NOMO-1 (cell line): ENCODE measurements at regions not wholly inside any gene's neighbourhood (a gene's known extent, or its start where the extent isn't known, plus 50 kb on each side); places are given as distances from the start of the nearest gene placed in this dataset.
"Not testable (repeated sequence)": the region's sequence is repeated elsewhere in the genome, so short reads cannot be mapped to it uniquely, and the experiment has no call there.

Source experiments
- DNase-seq, 2 experiments: peaks; one replicate each; lab custom pipeline; 2025; ENCODE audit not compliant: unreplicated experiment in 2 of 2; lab: John Stamatoyannopoulos, UW

DNA sequence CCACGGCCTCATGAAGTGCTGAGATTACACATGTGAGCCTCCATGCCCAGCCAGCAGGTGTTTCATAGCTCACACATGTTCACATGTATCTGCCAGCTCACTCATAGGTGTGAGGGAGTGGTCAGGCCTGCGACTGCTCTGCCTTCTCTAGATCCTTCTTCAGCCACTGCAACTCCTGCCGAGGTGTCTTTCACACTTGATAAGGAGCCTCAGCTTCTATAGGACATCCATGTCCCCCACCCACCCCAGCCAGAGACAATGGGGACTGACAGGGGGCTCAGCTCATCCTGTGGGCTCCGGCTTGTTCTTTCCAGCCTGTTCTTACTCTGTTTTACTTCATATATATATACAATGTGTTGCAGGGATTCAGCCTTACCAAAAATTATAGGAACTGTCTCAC lies 286.5 kb upstream of the MGAT5 start:
- no peak for DNase-seq

DNA sequence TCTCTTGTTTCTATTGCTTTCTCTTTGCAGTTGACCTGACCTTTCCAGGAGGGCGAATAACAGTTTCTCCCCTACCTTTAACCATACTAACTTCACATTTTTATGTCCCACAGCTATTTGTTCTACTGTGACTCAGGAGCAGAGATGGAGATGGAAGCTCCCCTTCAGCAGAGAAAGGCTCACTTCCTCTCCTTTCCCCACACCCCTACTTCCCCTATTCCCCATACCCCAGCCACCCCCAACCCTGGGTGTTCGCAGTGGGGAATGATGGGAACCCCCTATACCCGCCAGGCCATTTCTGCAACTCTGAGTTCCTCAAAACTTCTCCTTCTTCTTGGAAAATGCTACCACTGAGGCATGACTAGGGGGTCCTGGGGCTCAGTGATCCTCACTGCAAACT lies 285.4 kb upstream of the MGAT5 start:
- peak; percentile 27 to 58 for DNase-seq

DNA sequence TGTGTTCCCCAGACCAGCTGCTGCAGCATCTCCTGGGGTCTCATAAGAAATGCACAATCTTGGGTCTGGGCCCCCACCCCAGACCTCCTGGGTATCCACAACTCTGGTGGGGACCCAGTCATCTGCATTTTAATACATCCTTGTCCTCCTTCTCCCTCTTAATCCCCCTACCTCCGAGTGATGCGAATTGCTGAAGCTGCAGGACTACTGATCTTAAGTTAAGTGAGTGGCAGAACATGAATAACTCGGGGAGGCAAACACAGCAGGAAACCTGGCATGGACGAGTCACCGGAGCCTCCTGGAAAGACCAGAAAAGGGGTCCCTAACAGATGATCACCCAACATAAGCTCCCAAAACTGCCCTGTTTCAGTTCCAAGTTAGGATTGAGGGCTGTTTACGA lies 283.2 kb upstream of the MGAT5 start:
- DNase-seq, result no peak

DNA sequence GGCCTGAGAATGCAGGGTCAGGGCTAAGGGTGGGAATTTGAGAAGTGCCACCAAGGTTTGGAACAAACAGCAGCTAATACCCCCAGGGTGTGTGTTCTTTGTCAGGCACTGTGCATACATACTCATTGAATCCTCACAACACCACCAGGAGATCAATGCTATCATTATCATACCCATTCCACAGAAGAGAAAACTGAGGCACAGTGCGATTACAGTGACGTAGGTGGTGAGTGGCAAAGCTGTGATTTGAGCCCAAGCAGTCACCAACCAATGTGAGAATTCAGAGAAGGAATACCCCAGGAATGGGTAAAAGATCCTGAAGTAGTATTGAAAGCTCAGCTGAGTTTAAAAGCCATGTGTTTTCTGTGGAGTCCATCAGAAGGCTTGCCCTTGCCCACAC lies 281.6 kb upstream of the MGAT5 start:
- no peak for DNase-seq

DNA sequence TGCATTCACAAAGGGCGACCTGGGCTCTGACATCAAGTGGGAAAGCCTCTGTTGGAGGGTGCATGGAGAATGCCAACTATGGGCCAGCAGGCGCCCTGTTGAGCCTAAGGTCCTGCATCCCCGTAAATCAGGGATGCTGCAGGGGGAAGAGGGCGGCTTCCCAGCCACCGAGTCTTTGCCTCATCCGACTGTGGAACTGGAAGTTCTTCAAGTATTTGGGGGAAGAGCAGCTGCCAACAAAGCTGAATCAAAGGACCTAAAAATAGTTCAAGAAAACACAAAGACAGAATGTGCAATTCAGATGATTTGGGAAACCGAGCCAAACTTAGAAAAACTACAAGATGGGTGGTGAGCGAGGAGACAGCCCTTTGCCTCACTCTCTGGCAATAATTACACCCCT lies 281.1 kb upstream of the MGAT5 start:
- DNase-seq, result no peak

DNA sequence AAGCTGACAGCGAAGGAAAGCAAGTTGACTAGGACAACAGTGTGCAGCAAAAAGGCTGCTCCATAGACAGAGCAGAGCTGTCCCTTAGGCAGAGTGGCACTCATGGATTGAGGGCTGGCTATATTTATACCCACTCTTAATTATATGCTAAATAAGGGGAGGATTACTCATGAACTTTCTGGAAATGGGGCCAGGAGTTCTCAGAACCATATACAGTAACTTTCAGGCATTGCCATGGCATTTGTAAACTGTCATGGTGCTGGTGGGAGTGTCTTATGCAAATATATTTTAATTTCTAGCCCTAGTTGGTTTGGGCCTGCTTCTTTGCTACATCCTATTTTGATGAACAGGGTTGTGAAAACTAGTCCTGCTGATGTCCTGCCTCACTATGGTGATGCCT lies 279.5 kb upstream of the MGAT5 start:
- no peak for DNase-seq

DNA sequence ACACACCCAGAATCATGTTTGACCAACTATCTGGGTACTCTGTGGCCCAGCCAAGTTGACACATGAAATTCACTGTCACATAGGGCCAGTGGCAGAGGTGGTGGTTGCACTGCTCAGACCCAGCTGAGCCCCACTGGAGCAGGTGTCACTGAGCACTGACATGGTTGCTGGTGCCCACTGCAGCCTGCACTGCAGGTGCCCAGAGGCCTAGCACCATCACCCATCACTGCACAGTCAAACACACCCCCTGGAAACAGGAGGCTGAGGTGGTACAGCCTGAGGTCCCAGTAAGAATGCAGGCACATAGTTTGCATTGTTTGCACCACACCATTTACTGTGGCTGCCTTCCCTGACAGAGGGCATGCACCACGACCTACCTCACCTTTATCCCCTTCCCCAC lies 278.7 kb upstream of the MGAT5 start:
- DNase-seq, result no peak

DNA sequence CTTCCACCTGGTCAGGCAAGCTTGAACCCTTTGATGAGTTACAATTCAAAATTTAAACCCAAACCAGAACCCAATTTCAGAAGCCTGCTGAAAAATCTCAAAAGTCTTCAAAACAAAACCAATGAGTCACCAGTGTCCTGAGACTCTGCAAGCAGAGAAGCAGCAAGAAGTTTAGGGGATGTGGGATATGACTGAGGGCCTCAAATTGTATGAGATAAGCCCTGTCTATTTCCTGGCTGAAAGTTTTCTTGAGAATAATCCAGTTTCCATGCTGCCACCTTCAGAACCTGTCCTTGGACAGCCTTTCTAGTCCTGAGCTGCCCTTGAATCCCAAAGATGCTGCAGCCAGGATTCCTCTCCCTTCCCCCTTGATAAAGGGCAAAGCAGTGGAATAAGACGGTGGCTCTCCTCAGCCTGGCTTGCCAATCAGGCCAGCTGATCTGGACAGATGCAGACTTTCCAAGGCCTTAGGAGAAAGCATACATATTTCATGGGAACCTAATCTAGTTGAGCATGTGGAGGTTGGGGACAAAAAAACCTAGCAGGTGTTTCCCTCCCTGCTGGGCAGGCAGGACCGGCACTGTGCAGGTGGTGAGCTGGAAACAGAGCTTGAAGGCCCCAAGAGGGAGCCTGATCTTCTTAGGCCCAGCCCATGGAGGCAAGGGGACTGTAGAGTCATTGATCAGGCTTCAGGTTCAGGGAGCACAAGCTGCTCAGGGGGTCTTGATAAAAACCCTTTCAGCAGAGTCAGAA lies 278.0 kb upstream of the MGAT5 start:
- DNase-seq, result no peak

DNA sequence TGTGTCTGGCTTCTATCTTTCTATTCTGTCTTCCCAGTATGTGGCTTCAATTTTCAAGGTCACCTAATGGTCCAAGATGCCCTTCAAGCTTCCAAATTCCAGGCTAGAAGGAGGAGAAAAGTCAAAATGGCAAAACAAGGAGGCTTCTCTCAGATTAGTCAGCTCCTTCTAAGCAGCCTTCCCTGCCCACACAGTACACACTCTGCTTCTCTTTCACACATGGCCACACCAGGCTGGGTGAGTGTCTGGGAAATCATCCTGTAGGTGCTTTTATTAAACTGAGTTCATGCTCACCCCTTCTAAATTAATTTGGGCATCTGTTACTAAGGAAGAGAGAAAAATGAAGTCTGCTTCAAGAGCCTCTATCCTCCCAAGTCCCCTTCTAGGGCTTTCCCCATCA lies 277.2 kb upstream of the MGAT5 start:
- no peak for DNase-seq

DNA sequence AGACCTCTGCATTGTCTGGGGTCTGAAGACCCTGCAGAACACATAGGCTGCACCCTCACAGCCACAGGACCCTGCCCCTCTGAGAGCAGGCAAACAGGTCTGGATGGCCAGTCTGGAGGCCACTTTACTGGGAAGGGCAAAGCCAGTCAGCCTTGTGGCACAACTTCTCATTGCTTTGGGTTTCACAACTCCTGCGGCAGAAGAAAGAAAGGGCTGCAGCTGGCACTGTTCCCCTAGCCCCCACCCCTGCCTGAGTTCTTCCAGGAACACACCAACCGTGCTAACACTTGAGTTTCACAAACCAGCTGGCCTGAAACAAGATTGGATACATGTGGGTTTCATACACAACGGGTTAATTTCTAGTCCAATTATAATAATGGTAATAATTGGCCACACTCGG lies 276.5 kb upstream of the MGAT5 start:
- DNase-seq, result peak; percentile 22 to 37

DNA sequence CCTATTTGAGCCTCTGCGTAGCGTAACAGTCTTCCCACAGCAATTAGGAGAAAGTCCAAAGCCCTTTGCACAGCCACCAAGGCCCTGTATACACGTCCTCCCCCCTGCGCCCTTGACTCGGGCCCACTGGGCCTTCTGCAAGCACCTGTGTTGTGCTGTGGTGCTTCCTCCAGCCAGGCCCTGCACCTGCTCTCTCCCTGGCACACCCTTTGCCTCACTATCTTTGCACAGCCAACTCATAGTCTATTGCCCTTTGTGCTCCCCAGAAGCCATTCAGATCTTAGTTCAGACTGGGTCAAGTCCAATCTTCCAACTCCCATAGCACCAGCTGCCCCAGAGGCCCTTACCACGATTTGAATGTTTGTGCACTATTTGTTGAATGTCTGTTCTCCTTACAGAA lies 271.6 kb upstream of the MGAT5 start:
- no peak for DNase-seq

DNA sequence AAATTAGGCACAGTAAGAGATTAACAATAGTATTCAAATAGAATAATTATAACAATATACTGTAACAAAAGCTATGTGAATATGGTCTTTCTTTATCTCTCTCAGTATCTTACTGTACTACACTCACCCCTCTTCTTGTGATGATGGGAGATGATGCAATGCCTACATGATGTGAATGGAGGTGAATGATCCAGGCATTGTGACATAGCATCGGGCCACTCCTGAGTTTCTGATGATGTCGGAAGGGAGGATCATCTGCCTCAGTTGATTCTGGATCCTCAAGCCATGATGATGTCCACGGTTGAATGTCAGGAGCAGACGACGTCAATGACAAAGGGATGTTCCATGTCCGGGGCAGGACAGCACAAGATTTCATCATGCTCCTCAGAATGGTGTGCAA lies 268.3 kb upstream of the MGAT5 start:
- no peak for DNase-seq

DNA sequence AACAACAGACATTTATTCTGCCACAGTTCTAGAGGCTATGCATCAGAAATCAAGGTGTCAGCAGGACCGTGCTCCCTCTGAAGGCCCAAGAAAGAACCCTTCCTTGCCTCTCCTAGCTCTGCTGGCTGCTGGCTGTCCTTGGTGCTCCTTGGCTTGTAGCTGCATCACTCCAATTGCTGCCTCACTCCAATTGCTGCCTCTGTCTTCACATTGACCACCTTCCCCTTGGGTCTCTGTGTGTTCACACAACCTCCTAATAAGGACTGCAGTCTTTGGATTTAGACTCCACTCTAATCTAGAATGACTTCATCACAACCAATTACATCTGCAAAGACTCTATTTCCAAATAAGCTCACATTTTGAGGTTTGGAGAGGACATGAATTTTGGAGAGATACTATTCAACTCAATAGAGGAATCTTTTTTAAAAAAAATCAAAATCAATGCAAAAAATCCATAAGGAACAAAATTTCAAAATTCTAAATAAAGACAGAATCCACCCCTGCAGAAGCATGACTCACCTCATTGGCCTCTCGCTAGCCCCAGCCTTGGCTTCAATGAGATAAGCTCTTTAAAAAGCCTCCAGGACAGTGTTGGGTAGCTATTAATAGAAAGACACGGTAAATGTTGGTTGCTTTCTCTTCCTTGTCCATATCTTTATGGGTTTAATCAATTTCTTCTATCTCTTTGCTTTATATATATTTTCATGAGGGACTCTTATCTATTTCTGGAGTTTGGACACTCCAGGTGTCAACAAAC lies 267.6 kb upstream of the MGAT5 start:
- no peak for DNase-seq

DNA sequence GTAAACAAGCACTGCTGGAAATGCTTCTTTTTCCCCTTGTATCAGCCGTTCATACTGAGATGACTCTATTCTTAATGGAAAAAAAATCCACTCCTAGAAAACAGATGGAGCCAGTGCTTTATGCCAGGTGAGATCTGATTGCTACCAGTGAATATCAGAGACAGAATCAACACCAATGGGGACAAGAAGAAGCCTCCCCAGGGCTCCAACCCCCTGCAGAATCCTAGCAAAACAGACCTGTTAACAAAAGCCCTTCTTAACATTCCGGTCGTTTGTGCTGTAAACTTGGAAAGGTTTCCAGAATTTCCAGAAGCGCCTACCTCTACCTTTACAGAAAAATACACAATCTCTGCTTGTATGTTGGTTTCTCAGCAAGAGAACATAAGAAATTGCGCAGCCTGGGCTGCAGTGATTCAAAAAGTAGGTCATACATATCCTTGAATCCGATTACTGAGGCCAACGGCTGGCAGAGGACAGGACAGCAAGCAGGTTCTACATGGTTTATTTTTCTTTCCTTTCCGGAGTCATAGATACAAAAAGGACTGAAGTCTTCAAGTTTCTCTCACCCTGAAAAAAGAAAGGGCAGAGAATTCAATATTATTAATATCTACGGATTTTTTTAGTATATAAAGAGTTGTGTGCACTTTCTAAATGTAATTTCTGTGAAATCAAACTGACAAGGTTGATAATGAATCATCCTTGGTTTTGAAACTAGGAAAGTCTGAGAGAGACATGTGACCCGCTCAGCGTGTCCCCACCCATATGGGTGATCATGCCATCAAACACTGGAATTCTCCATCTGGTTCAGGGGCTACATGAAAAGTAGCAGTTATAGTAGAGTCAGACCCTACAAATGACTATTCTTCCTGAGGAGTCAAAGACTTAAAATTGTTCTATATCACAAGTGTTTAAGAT lies 266.7 kb upstream of the MGAT5 start:
- DNase-seq, result no peak

DNA sequence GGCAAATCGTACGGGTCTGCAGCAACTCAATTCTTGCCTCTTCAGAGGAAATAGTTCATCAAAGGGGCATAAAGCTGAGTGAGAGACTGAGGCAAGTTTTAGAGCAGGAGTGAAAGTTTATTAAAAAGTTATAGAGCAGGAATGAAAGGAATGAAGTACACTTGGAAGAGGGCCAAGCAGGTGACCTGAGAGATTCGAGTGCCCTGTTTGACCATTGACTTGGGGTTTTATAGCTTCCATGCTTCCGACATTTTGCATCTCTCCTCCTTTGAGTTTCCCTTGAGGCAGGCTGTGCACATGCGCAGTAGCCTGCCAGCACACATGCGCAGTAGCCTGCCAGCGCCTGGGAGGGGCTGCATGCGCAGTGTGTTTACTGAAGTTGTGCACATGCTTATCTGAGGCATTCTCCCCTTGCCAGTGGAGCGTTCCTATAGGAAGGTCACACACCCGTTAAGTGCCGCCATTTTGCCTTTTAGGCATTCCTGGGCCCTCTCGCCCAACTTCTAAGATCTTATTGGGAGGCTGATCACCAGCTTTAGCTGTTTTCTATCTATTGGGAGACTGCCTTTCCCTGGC lies 265.5 kb upstream of the MGAT5 start:
- no peak for DNase-seq

DNA sequence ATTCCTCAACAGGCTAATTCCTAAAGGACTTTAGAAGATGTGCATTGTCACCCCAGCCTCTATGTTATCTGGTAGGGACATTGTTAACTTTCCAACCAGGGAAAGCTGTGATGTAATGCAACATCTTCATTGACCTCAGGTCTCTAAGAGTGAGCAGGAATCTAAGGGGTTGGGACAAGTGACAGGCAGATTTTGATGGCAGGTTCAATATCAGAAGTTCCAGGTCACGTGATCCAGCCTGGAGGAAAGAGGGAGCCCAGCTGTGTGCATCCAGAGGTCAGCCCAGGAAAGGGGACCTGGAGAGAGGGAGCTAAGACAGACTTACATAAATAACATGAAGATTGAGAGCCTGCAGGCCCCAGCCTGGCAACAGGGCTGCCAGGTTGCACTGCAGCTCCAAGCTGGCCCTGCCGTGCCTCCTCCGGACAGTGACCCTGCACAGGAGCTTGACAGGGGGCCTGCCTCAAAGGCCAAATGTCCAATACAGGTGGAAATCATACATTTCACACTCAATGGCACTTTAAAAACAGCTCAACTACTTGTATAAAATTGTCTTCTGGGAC lies 262.2 kb upstream of the MGAT5 start:
- no peak for DNase-seq

DNA sequence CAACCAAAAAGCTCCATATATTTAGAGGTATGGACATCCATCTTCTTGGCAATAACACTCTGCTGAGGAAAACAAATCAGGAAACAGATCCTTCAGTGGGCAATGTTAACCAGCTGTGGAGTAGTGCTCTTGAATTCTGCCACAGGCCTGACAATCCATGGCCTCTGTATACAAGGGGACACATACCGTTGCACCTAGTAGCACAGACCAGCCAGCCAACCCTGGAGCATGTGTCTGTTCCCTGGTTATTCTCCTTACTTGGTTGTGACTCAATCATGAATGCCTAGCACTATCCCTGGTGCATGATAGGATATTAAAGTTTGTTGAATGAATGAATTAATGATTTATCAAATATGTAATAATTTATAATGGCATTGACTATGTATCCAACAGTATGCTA lies 261.4 kb upstream of the MGAT5 start:
- no peak for DNase-seq

DNA sequence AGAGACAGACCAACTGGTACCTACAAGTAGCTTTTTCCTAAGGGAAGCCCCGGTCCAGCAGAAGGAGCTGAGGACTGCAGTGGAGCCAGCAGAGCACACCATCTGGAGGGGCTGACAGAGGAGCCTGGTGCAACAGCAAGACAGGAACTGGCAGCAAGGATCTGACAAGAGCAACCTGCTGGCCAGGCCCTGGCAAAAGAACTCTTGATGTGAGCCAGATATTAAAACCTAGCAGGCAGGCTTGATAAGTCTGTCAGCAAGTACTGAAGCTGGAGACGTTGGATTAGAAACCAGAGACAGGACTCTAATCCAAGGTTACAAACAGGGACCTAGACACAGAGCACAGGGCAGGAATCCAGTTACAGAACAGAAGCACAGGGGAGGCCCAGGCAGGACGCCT lies 260.7 kb upstream of the MGAT5 start:
- no peak for DNase-seq

DNA sequence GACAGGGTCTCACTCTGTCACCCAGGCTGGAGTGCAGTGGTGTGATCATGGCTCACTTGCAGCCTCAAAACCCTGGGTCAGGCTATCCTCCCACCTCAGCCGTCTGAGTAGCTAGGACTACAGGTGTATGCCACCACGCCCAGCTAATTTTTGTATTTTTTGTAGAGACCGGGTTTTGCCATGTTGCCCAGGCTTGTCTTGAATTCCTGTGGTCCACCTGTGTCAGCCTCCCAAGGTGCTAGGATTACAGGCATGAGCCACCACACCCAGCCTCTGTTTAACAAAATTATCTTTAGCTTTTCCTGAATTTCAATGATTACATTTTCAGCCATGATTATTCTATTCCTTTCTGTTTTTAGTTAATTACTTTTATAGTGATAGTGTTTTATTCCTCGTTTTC lies 255.1 kb upstream of the MGAT5 start:
- DNase-seq, result not testable (repeated sequence)

DNA sequence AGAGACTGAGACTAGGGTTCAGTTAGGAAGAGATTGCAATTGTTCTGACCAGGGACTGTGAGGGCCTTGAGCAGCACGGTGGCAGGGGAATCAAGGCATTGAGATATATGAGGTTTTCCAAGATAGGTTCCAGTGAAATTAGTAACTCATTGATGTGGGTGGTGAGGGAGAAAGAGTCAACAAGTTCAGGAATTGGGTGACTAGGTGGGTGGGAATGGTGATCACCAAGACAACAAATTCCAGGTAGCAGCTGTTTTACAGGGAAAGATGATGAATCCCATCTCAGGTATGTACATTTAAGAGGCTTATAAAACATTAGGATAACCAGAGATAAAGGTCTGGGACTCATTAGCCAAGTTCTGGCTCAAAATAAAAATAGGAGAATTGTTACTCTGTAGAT lies 251.5 kb upstream of the MGAT5 start:
- no peak for DNase-seq

DNA sequence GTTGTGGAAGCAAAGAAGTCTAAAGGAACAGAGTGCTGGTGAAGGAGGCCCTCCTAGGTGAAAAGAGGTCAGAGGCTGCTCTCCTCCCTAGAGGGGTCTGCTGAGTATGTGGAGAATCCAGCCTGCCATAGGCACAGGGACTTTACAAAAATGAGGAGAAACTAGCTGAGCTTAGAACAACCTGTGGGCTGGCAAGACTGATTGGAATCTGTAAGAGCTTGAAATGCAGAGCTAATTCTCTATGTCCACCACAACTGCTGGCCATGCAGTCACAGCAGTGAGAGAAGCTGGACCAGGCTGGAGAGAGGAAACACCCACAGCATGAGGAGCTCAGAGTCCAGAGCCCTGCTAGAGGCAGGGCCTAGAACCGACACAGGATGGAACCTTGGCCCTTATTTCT lies 251.0 kb upstream of the MGAT5 start:
- no peak for DNase-seq
